T follicular helper cell (primary cell): ENCODE measurements at regions not wholly inside any gene's neighbourhood (a gene's known extent, or its start where the extent isn't known, plus 50 kb on each side); places are given as distances from the start of the nearest gene placed in this dataset.
"Not testable (repeated sequence)": the region's sequence is repeated elsewhere in the genome, so short reads cannot be mapped to it uniquely, and the experiment has no call there.

ENCODE experiments used
- DNase-seq: peaks from one replicate; pipeline ENCODE4 v3.0.0-alpha.2; 2020; ENCODE audit warnings: low read depth

DNA sequence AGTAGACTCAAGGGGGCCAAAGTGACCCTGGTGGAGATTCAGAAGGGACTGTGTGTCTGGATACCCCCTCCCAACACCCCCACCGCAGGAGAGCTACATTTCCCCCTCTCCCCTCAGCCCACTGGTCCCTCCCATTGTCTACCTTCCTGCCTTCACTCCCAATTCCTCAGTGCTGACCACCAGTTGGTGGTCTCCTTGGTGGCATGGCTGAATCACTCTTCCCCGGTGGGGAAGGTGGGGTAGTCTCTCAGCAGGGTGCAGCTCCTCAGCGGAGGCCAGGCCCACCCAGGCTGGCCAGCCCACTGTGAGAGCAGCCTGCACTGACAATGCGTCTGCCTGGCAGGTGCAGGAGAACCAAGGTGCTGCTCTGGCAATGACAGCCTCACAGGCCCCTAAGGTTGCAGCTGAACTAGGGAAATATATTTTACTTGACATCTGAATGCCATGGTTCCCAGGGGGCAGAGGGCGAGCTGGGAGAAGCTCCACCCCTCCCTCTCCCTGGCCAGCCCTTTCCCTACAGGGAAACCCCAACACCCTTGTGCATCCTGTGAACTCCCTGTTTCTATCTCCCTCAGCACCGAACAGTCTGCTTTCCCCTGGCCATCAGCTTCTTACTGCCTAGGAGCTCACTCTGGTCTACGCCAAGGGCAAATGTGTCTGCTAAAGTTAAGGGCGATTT, 62.6 kb upstream of the PAX8 start:
- no peak for DNase-seq

DNA sequence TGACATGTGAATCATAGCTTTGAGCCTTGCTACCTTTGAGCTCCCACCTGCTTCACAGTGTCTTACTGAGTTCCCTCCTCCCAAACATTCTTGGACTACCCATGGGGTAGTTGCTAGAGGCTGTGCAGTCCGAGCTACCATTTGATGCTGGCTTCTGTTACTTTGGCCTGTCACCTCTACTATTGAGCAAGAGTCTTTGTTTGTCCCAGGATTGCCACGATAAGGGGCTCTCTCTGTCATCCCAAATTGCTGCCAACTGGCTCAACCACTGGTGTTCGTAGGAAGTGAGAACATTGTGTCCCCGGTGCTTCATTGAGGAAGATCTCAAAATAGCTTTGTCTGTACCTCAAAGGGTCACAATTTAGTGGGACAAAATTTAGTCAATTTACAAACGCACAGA, 59.1 kb upstream of the PAX8 start:
- DNase-seq: no peak

DNA sequence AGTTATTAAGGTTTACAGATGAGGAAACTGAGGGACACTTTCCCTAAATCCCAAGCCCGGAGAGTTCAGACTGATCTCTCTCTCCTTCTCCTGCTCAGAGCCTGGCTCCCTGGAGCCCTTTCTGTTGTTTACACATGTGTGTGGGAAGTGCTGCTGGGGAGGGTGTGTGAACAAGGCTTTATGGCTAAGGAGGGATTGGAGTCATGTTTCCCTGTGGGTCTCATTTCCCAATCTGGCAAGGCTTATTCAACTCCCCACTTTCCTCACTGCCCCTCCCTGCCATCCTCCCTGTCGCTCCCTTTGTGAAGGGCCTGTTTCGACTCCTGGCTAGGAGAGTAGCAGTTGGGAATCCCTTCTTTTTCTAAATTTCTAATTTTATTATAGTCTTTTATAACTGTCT, 57.3 kb upstream of the PAX8 start:
- DNase-seq: not testable (repeated sequence)

DNA sequence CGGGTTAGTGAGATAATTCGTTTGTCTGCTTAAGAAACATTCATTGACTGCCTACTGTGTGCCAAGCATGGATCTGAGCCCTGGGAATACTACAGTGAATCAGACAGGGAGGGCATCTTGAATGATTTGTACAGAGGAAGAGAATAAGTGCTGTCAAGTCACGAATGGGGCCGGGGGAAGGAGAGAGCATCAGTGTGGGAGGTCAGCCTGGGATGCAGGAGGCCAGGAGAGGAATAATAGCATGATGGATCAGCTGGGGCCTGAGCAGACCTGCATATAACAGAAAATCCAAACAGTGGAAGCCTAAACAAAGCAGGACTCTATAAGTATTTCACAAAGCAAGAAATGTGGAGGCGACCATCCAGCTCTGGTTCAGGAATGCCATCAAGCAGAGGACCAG, 55.4 kb upstream of the PAX8 start:
- DNase-seq: no peak

DNA sequence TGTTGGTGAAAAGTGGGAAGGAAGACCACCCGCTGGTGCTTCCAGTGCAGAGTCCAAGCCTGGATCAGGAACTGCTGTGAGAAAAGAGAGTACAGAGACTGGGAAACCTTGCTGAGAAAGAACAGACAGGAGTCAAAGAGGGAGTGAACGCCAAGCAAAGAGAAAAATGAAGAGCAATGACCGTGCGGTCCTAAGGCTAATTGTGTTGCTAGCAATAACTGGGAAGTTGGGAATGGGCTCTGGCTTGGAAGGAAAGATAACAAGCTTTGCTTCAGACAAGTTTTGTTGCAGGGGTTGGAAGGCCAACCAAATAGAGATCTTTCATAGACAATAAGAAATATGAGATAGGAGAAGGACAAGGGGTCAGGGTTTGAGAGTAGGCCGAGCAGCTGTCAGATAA, 55.0 kb upstream of the PAX8 start:
- DNase-seq: not testable (repeated sequence)

DNA sequence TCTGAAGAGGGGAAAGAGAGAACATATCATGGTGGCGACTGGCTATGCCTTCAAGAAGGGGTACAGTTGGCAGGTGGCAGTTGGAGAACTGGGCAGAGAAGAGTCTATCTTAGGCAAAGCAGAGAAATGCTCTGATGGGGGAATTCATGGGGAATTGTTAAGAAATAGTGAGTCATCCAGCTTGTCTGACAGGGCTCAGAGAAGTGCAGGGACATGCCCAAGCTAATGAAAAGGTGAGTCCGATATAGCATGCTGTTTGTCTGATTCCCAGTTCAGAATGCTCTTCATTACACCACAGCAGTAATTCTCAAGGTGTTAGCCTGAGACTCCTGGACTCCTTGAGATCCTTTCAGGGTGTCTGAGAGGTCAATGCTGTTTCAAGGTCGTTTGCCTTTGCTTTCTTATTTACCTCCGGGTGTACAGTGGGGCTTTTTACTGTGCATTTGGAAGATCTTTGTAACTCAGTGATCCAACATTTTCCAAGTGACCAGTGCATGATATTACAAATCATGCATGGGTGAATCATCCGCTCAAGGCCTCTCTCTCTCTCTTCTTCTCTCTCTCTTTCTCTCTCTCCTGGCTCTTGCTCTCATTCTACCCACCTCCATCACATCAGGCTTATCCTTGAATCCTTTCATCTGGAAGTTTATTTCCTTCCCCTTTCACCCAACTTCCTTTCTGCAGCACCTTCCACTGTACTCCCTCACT, 51.5 kb upstream of the PAX8 start:
- not testable (repeated sequence) for DNase-seq

DNA sequence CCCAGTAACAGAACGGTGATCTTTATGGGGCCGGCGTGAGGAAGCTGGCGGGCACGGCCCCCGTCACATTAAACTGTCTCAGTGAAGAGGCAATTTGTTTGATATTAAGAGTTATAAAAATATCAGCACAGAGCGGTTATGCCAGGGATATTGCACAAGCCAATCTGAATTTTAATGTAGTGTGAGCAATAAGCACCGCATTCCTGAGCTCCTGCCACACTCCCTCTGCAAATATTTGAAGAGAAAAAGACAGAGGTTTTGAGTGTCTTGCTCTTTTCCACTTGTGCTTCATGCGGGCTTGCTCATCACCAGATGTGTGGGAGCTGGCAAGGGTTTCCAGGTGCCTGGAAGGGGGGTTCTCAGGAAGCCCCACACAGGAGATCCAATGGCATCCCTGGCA, 50.3 kb upstream of the PAX8 start:
- not testable (repeated sequence) for DNase-seq

DNA sequence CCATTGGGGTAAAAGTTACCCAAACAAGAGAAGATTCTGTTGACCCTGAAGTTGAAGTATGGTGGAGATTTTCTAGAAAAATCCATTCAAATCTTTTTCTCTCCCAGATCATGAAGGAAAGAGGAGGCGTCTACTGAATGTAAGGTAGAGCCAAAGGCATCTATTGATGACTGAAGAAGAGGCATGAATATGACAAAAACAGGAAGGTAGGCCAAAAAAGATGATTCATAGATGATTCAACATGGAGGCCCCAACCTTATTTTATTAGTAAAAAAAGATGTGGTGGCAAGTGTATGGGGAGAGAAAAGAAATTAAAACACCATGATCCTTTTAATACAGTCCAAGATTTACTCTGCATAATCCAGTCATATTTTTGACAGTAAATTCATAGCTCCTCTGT, 49.9 kb upstream of the PAX8 start:
- not testable (repeated sequence) for DNase-seq
